Astrocyte (in vitro differentiated cells and primary cell): ENCODE measurements at regions not wholly inside any gene's neighbourhood (a gene's known extent, or its start where the extent isn't known, plus 50 kb on each side); places are given as distances from the start of the nearest gene placed in this dataset.
"Not testable (repeated sequence)": the region's sequence is repeated elsewhere in the genome, so short reads cannot be mapped to it uniquely, and the experiment has no call there.

Experiments used
- EZH2 ChIP-seq: IDR thresholded peaks from 2 replicates; pipeline ENCODE4 v1.6.1; 2012; ENCODE audit warnings: mild to moderate bottlenecking, low read length, inconsistent platforms; ENCODE audit not compliant: insufficient read depth
- TF ChIP-seq, protein P1 (sequence below): IDR thresholded peaks from 2 replicates; pipeline ENCODE4 v1.5.1; 2011; ENCODE audit warnings: low read depth, mild to moderate bottlenecking, inconsistent platforms, low read length, moderate library complexity; ENCODE audit not compliant: insufficient read depth

DNA sequence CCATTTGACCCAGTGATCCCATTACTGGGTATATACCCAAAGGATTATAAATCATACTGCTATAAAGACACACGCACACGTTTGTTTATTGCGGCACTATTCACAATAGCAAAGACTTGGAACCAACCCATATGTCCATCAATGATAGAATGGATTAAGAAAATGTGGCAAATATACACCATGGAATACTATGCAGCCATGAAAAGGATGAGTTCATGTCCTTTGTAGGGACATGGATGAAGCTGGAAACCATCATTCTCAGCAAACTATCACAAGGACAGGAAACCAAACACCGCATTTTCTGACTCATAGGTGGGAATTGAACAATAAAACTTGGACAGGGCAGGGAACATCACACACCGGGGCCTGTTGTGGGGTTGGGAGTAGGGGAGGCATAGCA lies 213.9 kb downstream of the S1PR1 start:
- TF ChIP-seq, protein P1, sequence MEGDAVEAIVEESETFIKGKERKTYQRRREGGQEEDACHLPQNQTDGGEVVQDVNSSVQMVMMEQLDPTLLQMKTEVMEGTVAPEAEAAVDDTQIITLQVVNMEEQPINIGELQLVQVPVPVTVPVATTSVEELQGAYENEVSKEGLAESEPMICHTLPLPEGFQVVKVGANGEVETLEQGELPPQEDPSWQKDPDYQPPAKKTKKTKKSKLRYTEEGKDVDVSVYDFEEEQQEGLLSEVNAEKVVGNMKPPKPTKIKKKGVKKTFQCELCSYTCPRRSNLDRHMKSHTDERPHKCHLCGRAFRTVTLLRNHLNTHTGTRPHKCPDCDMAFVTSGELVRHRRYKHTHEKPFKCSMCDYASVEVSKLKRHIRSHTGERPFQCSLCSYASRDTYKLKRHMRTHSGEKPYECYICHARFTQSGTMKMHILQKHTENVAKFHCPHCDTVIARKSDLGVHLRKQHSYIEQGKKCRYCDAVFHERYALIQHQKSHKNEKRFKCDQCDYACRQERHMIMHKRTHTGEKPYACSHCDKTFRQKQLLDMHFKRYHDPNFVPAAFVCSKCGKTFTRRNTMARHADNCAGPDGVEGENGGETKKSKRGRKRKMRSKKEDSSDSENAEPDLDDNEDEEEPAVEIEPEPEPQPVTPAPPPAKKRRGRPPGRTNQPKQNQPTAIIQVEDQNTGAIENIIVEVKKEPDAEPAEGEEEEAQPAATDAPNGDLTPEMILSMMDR: not testable (repeated sequence)
- not testable (repeated sequence) for TF ChIP-seq EZH2
